NB4 (cell line): ENCODE measurements at regions not wholly inside any gene's neighbourhood (a gene's known extent, or its start where the extent isn't known, plus 50 kb on each side); places are given as distances from the start of the nearest gene placed in this dataset.

ENCODE experiments used
- DNase-seq: peaks from one replicate; pipeline ENCODE4 v3.0.0; 2010; ENCODE audit warnings: low read depth
- H3K4me3 ChIP-seq: one replicate; pipeline ENCODE4 v1.5.1; 2011; ENCODE audit warnings: mild to moderate bottlenecking, low read depth, low read length, moderate library complexity
- CTCF ChIP-seq: IDR thresholded peaks from one replicate; pipeline ENCODE4 v1.5.1; 2012; ENCODE audit warnings: low read depth, low read length
- MAX ChIP-seq: IDR thresholded peaks from 2 replicates; pipeline ENCODE4 v1.6.1; 2011; ENCODE audit warnings: low read depth, low read length
- MYC ChIP-seq: IDR thresholded peaks from 2 replicates; pipeline ENCODE4 v1.6.1; 2011; ENCODE audit warnings: low read depth, low read length
- POLR2A ChIP-seq: IDR thresholded peaks from 2 replicates; pipeline ENCODE4 v1.6.1; 2011; ENCODE audit warnings: mild to moderate bottlenecking; ENCODE audit not compliant: insufficient read length; ENCODE audit errors: extremely low read depth

DNA sequence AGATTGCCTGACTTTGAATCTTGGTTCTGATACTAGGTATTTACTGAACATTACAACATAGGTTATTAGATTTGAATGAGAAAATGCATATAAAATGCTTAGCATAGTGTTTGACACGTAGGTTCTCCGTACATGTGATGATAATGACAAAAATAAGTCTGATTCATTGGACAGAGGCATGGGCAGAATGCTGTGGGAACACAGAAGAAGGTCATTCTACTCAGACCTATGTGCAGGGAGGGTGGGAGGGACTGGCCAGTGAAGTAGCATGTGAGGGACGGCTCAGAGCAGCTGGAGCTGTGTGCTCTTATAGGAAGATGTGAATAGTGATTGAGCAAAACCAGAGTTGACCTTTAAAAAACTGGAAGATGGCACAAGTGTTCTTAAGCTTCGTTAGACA, 256.8 kb upstream of the RAG2 start:
- DNase-seq, result no peak
- TF ChIP-seq CTCF (no peak), MAX (no peak), MYC (no peak), POLR2A (no peak)
- H3K4me3 ChIP-seq, result no peak overlapping the region

GRCh38 chr11:36848660-36849059, 250.6 kb upstream of the RAG2 start:
- no peak for TF ChIP-seq MAX
- no peak for TF ChIP-seq CTCF
- TF ChIP-seq MYC, result no peak
- TF ChIP-seq POLR2A, result no peak
- DNase-seq, result no peak
- H3K4me3 ChIP-seq, result no peak overlapping the region

DNA sequence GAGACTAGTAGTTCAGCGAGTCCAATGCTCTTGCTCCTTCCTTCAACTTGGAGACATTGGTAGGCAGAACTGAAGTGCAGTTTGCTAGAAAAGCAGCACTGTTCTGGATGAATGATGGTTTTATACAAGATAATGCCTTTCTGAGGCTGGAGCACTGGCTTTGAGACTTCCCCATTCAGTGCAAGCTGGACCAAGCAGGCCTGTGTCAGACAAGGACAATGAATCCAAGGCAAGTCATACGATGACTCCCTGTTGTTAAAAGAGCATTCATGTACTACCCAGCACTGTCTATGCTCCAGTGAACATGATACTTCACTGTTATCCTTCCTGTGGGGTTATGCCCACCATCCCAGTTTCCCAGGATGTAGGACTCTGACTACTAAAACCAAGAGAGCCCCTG, 242.3 kb upstream of the RAG2 start:
- TF ChIP-seq MYC (no peak), CTCF (no peak), MAX (no peak), POLR2A (no peak)
- DNase-seq, result no peak
- H3K4me3 ChIP-seq, result no peak overlapping the region

- H3K4me3 ChIP-seq, result no peak overlapping the region
- DNase-seq, result no peak
- TF ChIP-seq MAX (no peak), POLR2A (no peak), CTCF (no peak), MYC (no peak)
Observed at GRCh38 chr11:36837831-36838437, 239.9 kb upstream of the RAG2 start.

DNA sequence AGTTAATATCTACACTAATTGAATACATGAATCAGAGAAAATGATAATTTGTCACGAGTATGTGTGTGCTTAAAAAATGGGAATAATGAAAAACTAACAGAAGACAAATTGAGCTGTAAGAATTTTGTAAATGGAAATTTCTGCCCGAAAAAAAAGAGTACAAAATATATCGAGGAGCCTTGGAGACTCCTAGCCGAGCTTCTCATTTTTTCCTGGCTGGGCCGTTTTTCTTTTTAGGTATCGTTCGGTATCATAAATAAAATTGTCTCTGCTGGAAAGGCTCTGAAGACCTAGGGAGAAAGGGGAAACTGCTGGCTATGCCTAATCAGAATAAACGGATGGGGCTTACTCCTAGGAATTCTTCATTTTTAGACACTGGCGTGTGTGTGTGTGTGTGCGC, 227.2 kb upstream of the RAG2 start:
- DNase-seq, result no peak
- TF ChIP-seq POLR2A (no peak), MAX (no peak), MYC (no peak), CTCF (no peak)
- H3K4me3 ChIP-seq, result no peak overlapping the region

- no peak for DNase-seq
- H3K4me3 ChIP-seq, result no peak overlapping the region
- no peak for TF ChIP-seq MYC
- no peak for TF ChIP-seq MAX
- no peak for TF ChIP-seq CTCF
- TF ChIP-seq POLR2A, result no peak
Observed at GRCh38 chr11:36824349-36824748, 226.3 kb upstream of the RAG2 start.
